GM12875 (cell line): ENCODE measurements at regions not wholly inside any gene's neighbourhood (a gene's known extent, or its start where the extent isn't known, plus 50 kb on each side); places are given as distances from the start of the nearest gene placed in this dataset.

Source experiments
- H3K4me3 ChIP-seq: one replicate; pipeline ENCODE4 v1.5.1; 2011; ENCODE audit warnings: low read depth, low read length, control low read depth
- TF ChIP-seq, protein P1 (sequence below): IDR thresholded peaks from 2 replicates; pipeline ENCODE4 v1.5.1; 2011; ENCODE audit warnings: low read depth, mild to moderate bottlenecking, control low read depth, inconsistent platforms, low read length, moderate library complexity, borderline replicate concordance; ENCODE audit not compliant: insufficient read depth

DNA sequence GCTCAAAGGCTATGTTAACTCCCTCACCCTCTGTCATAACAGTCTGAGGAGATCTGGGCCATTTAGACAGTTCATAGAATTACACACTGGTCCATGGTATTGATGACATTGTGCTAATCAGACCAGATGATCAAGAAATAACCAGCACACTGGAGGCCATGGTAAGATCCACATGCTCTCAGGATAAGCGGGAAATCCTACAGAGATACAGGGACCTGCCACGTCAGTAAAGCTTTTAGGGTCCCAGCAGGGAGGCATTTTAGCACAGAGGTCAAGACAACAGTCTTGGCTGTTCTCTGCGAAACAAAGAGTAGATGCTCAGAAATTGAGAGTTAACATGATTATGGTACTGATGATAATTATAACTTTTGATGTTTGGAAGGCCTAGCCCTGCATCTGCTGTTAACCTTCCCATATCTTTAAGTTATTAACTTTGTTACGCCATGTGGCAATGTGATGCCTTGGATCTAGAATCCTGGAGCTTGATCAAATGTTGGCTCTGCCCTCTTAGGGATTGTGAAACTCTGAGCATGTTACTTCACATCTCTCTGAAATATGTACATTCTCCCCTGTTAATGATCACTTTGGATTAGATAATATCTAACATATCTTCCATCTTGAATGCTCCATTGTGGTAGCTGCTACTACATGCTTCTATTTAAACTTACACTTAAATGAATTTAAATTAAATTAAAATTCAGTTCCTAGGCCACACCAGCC is 172.0 kb upstream of the SOX9 start:
- TF ChIP-seq, protein P1, sequence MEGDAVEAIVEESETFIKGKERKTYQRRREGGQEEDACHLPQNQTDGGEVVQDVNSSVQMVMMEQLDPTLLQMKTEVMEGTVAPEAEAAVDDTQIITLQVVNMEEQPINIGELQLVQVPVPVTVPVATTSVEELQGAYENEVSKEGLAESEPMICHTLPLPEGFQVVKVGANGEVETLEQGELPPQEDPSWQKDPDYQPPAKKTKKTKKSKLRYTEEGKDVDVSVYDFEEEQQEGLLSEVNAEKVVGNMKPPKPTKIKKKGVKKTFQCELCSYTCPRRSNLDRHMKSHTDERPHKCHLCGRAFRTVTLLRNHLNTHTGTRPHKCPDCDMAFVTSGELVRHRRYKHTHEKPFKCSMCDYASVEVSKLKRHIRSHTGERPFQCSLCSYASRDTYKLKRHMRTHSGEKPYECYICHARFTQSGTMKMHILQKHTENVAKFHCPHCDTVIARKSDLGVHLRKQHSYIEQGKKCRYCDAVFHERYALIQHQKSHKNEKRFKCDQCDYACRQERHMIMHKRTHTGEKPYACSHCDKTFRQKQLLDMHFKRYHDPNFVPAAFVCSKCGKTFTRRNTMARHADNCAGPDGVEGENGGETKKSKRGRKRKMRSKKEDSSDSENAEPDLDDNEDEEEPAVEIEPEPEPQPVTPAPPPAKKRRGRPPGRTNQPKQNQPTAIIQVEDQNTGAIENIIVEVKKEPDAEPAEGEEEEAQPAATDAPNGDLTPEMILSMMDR, result no peak
- no peak overlapping the region for H3K4me3 ChIP-seq

DNA sequence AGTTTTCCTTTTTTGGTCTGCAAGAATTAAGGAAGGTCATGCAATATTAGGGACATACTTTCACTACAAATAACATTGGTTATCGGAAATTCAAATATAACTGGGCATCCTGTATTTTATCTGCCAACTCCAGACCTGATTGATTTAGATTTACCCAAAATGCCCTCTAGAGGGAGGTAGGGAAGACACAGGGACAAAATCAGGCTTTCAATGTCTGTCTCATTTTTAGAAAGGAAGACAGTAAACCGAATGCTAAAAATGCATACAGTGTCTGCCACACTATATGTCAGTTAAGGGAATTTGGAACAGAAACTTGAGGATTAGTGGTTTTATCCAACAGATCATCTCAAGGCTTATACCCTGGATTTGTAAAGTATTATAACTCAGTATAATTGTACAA is 161.7 kb upstream of the SOX9 start:
- TF ChIP-seq, protein P1, result peak; percentile 28; the same call in 1 of the 2 replicates

DNA sequence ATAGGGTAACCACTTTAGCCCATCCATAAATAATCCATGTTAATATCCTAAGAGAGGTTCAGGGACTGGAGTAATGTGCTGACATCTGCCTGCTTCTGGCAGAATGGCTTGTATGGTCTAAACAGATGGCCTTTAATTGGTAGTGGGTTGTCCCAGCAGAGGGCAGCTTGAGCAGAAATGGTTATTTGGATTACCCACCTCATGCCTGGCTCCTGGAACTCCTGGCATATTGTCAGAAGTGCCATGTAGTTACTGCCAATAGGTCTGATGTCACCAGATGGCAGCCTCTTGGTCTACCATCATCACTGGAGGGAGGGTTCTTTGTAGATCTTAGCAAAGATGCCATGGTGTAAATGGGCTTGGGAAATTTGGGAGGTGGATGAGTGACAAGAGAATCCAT is 157.5 kb upstream of the SOX9 start:
- TF ChIP-seq, protein P1, result no peak
- no peak overlapping the region for H3K4me3 ChIP-seq

More for the DNA sequence above, 161.7 kb upstream of the SOX9 start:
- H3K4me3 ChIP-seq, result no peak overlapping the region

DNA sequence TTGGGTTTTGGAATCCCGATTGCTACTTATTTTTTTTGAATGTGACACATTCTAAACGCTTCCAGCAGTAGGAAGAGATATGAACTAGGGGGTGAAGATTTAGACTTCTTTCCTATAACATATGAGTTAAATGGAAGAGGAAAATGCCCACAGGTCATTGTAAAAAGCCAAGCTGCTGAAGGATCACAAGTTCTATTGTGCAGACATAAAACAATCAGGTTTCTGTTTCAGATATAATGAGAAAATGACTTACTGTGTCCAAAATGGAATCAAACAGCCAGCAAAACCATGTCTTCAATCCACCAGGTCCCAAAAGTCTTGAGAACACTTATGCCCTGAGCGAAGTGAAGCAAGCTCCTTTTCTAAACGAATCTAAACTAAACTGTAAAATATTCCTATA is 157.0 kb upstream of the SOX9 start:
- TF ChIP-seq, protein P1, result no peak
- no peak overlapping the region for H3K4me3 ChIP-seq

DNA sequence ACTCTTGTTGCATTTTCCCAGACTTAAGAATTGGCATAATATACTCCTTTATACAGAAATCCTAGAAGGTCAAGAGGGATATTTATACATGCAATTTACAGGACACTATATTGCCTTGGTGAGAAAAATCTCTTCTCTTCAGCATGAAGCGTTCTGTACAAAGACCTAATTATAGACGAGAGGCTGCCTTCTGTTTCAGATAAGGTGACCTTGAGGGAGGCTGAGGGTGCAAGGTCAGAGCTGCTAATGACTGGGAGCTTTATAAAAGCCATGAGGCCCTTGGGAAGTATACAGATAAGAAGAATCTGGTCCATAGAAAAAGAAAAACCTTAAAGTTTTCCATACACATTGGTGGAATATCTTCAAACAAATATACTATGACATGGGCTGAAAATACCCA is 156.3 kb upstream of the SOX9 start:
- TF ChIP-seq, protein P1, result no peak
- no peak overlapping the region for H3K4me3 ChIP-seq

DNA sequence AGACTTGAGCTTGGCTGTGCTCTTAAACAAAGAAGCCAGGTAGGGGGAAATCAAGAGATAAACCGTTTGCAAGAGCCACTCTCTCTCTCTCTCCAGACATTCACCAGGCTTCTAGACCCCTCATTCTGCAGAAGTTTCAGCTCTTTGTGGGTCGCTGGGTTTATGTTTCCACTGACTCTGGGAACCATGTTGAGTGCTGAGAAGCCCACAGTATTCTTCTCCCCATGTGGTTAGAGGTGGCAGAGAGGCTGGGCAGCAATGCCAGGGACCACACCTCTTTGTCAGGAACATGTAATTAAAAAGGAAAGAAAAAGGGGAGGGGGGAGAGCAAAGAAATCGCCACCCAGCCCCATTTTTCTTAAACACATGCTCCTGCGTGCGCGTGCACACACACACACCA is 154.8 kb upstream of the SOX9 start:
- TF ChIP-seq, protein P1, result no peak
- no peak overlapping the region for H3K4me3 ChIP-seq
